KMS-11 (cell line): ENCODE measurements at regions not wholly inside any gene's neighbourhood (a gene's known extent, or its start where the extent isn't known, plus 50 kb on each side); places are given as distances from the start of the nearest gene placed in this dataset.
"Not testable (repeated sequence)": the region's sequence is repeated elsewhere in the genome, so short reads cannot be mapped to it uniquely, and the experiment has no call there.

ENCODE experiments used
- H2AFZ ChIP-seq: fragments of 200-600 bp; sonication (generic); 2 replicates; pipeline ENCODE4 v1.6.1; 2016; ENCODE audit warnings: antibody characterized with exemption, mixed run types, low read depth
- H3K27ac ChIP-seq: fragments of 200-600 bp; sonication (generic); 2 replicates; pipeline ENCODE4 v1.6.1; 2016; ENCODE audit warnings: mild to moderate bottlenecking, mixed run types
- H3K27me3 ChIP-seq: fragments of 200-600 bp; sonication (generic); 2 replicates; pipeline ENCODE4 v1.6.1; 2017; ENCODE audit warnings: mild to moderate bottlenecking, low read depth, mixed run types, moderate library complexity; ENCODE audit not compliant: insufficient read depth
- H3K36me3 ChIP-seq: fragments of 200-600 bp; sonication (generic); 2 replicates; pipeline ENCODE4 v1.6.1; 2017; ENCODE audit warnings: mild to moderate bottlenecking, mixed run types; ENCODE audit not compliant: insufficient read depth
- H3K4me1 ChIP-seq: fragments of 200-600 bp; sonication (generic); 2 replicates; pipeline ENCODE4 v1.6.1; 2016; ENCODE audit warnings: mild to moderate bottlenecking, low read depth, mixed run types; ENCODE audit not compliant: poor library complexity, severe bottlenecking
- H3K4me2 ChIP-seq: fragments of 200-600 bp; sonication (generic); 2 replicates; pipeline ENCODE4 v1.7.0; 2016; ENCODE audit warnings: mild to moderate bottlenecking, mixed run types
- H3K4me3 ChIP-seq: fragments of 200-600 bp; sonication (generic); IDR thresholded peaks from 2 replicates; pipeline ENCODE4 v1.6.1; 2017; ENCODE audit warnings: low read depth, low read length, mixed read lengths; ENCODE audit not compliant: insufficient read depth
- H3K79me2 ChIP-seq: fragments of 200-600 bp; sonication (generic); 2 replicates; pipeline ENCODE4 v1.6.1; 2016; ENCODE audit warnings: low read depth, mixed run types; ENCODE audit not compliant: insufficient read depth
- H3K9ac ChIP-seq: fragments of 200-600 bp; sonication (generic); 2 replicates; pipeline ENCODE4 v1.6.1; 2016; ENCODE audit warnings: mild to moderate bottlenecking, mixed run types
- H4K20me1 ChIP-seq: fragments of 200-600 bp; sonication (generic); 2 replicates; pipeline ENCODE4 v1.6.1; 2016; ENCODE audit warnings: mild to moderate bottlenecking, mixed run types; ENCODE audit not compliant: insufficient read depth
- TF ChIP-seq, protein P1 (sequence below): fragments of 200-600 bp; sonication (generic); conservative IDR thresholded peaks from 2 replicates; pipeline ENCODE4 v1.6.1; 2017; ENCODE audit warnings: low read depth, mild to moderate bottlenecking, antibody characterized with exemption, low read length, moderate library complexity, mixed read lengths

DNA sequence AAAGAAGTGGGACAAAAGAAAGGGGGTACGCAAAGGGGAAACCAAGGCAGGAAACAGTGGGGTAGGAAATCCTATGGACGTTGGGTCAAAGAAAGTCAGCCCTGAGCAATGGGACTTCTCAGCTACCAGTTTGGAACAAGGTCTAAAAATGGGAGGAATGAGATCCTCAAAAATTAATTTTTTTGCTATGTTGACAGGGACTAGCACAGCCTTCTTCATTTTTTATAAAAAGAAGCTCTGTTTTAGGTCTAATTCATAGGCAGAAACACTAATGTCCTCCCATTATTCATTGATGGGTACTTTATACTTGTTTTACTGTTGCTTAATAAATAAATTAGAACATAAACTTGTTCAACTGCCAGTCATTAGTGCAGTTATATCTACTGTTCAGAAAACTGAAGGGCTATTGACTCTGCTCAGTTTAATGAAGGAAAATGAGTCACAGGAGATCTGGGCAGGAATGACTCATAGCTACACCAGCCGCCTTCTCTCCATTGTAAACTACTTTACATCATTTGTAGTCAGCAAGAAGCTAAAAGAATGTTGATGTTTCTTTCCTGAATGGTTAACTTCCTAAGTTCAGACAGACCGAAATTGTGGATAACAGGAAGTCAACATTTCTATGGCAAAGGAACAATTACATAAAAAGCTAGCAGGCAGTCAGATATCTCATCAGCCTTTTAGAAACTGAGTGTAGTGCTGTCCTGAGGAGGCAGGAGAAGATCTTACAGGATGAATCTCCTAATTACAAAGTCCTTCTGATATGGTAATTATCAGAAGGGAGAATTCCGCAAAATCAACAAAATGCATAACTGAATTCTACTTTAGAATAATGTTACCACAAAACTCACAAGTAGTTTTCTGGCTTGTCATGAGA is 356.4 kb upstream of the PKN2 start:
- no peaks in the 10 kb centered on the region for H3K36me3 ChIP-seq
- H3K27ac ChIP-seq: no peak overlapping the region
- TF ChIP-seq, protein P1, sequence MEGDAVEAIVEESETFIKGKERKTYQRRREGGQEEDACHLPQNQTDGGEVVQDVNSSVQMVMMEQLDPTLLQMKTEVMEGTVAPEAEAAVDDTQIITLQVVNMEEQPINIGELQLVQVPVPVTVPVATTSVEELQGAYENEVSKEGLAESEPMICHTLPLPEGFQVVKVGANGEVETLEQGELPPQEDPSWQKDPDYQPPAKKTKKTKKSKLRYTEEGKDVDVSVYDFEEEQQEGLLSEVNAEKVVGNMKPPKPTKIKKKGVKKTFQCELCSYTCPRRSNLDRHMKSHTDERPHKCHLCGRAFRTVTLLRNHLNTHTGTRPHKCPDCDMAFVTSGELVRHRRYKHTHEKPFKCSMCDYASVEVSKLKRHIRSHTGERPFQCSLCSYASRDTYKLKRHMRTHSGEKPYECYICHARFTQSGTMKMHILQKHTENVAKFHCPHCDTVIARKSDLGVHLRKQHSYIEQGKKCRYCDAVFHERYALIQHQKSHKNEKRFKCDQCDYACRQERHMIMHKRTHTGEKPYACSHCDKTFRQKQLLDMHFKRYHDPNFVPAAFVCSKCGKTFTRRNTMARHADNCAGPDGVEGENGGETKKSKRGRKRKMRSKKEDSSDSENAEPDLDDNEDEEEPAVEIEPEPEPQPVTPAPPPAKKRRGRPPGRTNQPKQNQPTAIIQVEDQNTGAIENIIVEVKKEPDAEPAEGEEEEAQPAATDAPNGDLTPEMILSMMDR: no peak
- H3K79me2 ChIP-seq: no peaks in the 10 kb centered on the region
- no peaks in the 10 kb centered on the region for H4K20me1 ChIP-seq
- H3K4me3 ChIP-seq: no peak overlapping the region
- H2AFZ ChIP-seq: no peak overlapping the region
- H3K4me2 ChIP-seq: no peak overlapping the region
- H3K27me3 ChIP-seq: no peaks in the 10 kb centered on the region
- H3K9ac ChIP-seq: no peak overlapping the region
- H3K4me1 ChIP-seq: no peaks in the 10 kb centered on the region

DNA sequence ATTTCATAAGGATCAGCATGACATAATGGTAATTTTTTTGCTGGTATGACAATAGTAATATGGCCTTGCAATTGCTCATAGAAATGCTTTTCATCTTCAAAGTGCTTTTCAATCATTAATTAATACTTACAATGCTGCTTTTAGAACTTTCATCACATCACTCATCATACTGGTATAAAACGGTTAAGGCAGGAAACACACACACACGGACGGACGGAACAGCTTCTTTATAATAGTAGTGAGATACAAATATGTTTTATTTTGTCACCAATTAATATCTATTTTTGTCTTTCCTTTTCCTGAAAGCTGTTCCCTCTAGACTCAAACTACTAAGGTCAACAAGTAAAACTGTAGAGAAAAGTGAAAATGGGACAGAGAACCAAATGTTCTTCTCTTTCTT is 353.9 kb upstream of the PKN2 start:
- Histone ChIP-seq H3K9ac (no peak overlapping the region), H4K20me1 (no peaks in the 10 kb centered on the region), H3K36me3 (no peaks in the 10 kb centered on the region), H3K27ac (no peak overlapping the region), H3K4me1 (no peaks in the 10 kb centered on the region), H3K4me2 (no peak overlapping the region), H3K79me2 (no peaks in the 10 kb centered on the region), H2AFZ (no peak overlapping the region), H3K4me3 (no peak overlapping the region), H3K27me3 (no peaks in the 10 kb centered on the region)
- TF ChIP-seq, protein P1: no peak

DNA sequence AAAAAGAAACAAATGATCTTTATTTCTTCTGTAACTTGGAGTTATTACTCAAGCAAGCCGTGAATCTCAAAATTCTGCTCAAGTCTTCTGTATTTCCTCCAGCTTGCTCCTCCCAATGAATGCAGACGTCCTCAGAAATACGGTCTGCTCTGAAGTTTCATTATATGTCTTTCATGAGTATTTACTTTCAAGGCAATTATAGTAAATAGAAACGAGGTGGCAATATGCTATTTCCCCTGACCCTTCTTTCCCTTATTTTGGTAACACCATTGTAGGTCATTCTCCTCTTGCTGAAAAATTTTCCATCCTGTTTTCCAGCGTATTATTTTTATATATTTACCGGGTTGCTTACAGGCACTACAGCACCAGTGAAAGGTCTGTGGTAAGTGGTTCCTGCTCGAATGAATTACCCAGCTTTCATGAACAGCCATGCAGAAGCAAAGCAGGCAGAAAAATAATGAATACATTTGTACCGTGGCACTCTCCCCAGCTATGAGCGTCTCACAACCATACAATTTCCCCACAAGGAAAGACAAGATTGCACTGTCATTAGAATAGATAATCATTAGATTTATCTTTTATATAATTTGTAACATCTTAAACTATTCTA is 350.9 kb upstream of the PKN2 start:
- H2AFZ ChIP-seq: no peak overlapping the region
- no peaks in the 10 kb centered on the region for H4K20me1 ChIP-seq
- TF ChIP-seq, protein P1: no peak
- no peaks in the 10 kb centered on the region for H3K36me3 ChIP-seq
- H3K79me2 ChIP-seq: no peaks in the 10 kb centered on the region
- H3K27ac ChIP-seq: no peak overlapping the region
- no peak overlapping the region for H3K4me2 ChIP-seq
- no peak overlapping the region for H3K9ac ChIP-seq
- H3K27me3 ChIP-seq: no peaks in the 10 kb centered on the region
- no peak overlapping the region for H3K4me3 ChIP-seq
- H3K4me1 ChIP-seq: no peaks in the 10 kb centered on the region

DNA sequence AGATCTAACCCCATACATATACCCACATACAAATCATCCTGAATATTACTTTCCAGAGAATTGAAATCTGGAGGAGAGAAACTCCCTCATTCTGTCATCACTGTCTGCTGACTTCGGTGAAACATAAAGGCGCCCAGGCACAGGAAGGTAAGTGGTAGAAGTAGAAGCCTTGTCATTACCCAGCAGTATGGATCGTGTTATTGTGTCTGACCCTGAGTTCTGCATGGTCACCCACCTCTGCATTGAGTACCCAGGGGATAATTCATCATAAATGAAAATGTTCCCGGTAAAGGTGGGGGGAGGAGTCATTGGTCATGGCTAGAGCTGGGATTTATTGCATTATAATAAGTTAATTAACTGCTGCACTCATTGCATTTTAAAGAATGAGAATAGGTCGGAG is 342.6 kb upstream of the PKN2 start:
- Histone ChIP-seq H2AFZ (no peak overlapping the region), H3K4me1 (no peaks in the 10 kb centered on the region), H3K9ac (no peak overlapping the region), H3K4me2 (no peak overlapping the region), H4K20me1 (no peaks in the 10 kb centered on the region), H3K27ac (no peak overlapping the region), H3K36me3 (no peaks in the 10 kb centered on the region), H3K79me2 (no peaks in the 10 kb centered on the region), H3K4me3 (no peak overlapping the region), H3K27me3 (no peaks in the 10 kb centered on the region)
- TF ChIP-seq, protein P1: no peak

- H3K4me3 ChIP-seq, H2AFZ ChIP-seq, H3K27me3 ChIP-seq, H3K4me2 ChIP-seq, H3K36me3 ChIP-seq, H3K79me2 ChIP-seq, H4K20me1 ChIP-seq, H3K27ac ChIP-seq, H3K9ac ChIP-seq, H3K4me1 ChIP-seq: not testable (repeated sequence)
Measured at GRCh38 chr1:88342081-88342480, 342.0 kb upstream of the PKN2 start.
